ENCODE measurements at regions not wholly inside any gene's neighbourhood (a gene's known extent, or its start where the extent isn't known, plus 50 kb on each side); places are given as distances from the start of the nearest gene placed in this dataset.

- DNase-seq (ENCODE audit: low read depth in 2 of 2) = no peak
These were observed 138.5 kb downstream of the RBM26 start for GRCh38 chr13:79267560-79267959.

- no peak for DNase-seq (ENCODE audit: low read depth in 2 of 2)
These were observed 147.6 kb downstream of the RBM26 start for GRCh38 chr13:79258489-79258888.

GRCh38 chr13:79246578-79246949, 159.5 kb downstream of the RBM26 start:
- DNase-seq (ENCODE audit: low read depth in 2 of 2) = no peak

- no peak for DNase-seq (ENCODE audit: low read depth in 2 of 2)
These were observed 160.0 kb downstream of the RBM26 start for GRCh38 chr13:79245937-79246577.

- no peak for DNase-seq (ENCODE audit: low read depth in 2 of 2)
These were observed 164.4 kb downstream of the RBM26 start for GRCh38 chr13:79241697-79242096.

- DNase-seq (ENCODE audit: low read depth in 2 of 2) = no peak
These were observed 168.1 kb downstream of the RBM26 start for GRCh38 chr13:79237981-79238380.

- no peak for DNase-seq (ENCODE audit: low read depth in 2 of 2)
These were observed 174.2 kb downstream of the RBM26 start for GRCh38 chr13:79231887-79232286.

- no peak for DNase-seq (ENCODE audit: low read depth in 2 of 2)
These were observed 176.3 kb downstream of the RBM26 start for GRCh38 chr13:79229761-79230160.

GRCh38 chr13:79228972-79229371, 177.1 kb downstream of the RBM26 start:
- DNase-seq (ENCODE audit: low read depth in 2 of 2) = no peak

- no peak for DNase-seq (ENCODE audit: low read depth in 2 of 2)
These were observed 178.6 kb downstream of the RBM26 start for GRCh38 chr13:79227418-79227817.

- no peak for DNase-seq (ENCODE audit: low read depth in 2 of 2)
These were observed 179.1 kb downstream of the RBM26 start for GRCh38 chr13:79226938-79227337.

GRCh38 chr13:79226250-79226649, 179.8 kb downstream of the RBM26 start:
- no peak for DNase-seq (ENCODE audit: low read depth in 2 of 2)

- no peak for DNase-seq (ENCODE audit: low read depth in 2 of 2)
These were observed 180.4 kb downstream of the RBM26 start for GRCh38 chr13:79225487-79226232.

- no peak for DNase-seq (ENCODE audit: low read depth in 2 of 2)
These were observed 183.4 kb downstream of the RBM26 start for GRCh38 chr13:79222427-79223205.

GRCh38 chr13:79212064-79212619, 193.9 kb downstream of the RBM26 start:
- DNase-seq (ENCODE audit: low read depth in 2 of 2) = no peak

GRCh38 chr13:79211377-79211776, 194.7 kb downstream of the RBM26 start:
- DNase-seq (ENCODE audit: low read depth in 2 of 2) = no peak

- no peak for DNase-seq (ENCODE audit: low read depth in 2 of 2)
These were observed 208.1 kb downstream of the RBM26 start for GRCh38 chr13:79197933-79198332.

GRCh38 chr13:79196843-79197242, 209.2 kb downstream of the RBM26 start:
- no peak for DNase-seq (ENCODE audit: low read depth in 2 of 2)

GRCh38 chr13:79196366-79196765, 209.7 kb downstream of the RBM26 start:
- DNase-seq (ENCODE audit: low read depth in 2 of 2) = peak in 1 of 2 donors; percentile 5

- no peak for DNase-seq (ENCODE audit: low read depth in 2 of 2)
These were observed 211.3 kb downstream of the RBM26 start for GRCh38 chr13:79194727-79195126.

- peak; percentile 27 to 28 for DNase-seq (ENCODE audit: low read depth in 2 of 2)
These were observed 211.8 kb downstream of the RBM26 start for GRCh38 chr13:79194272-79194671.

- no peak for DNase-seq (ENCODE audit: low read depth in 2 of 2)
These were observed 214.6 kb downstream of the RBM26 start for GRCh38 chr13:79191501-79191900.

Measured in stimulated activated CD4-positive, alpha-beta T cell treated with anti-CD3 and anti-CD28 coated beads, Interleukin-15, amount 100 ng/mL, for 48 hours (primary cell).